Astrocyte (in vitro differentiated cells and primary cell): ENCODE measurements at regions not wholly inside any gene's neighbourhood (a gene's known extent, or its start where the extent isn't known, plus 50 kb on each side); places are given as distances from the start of the nearest gene placed in this dataset.
A peak's percentile ranks its signal among the peaks of the same experiment; 100 is the strongest.

Experiments used
- DNase-seq: peaks from one replicate; pipeline ENCODE4 v3.0.0-alpha.2; 2010; ENCODE audit warnings: low read depth
- FAIRE-seq: peaks from 2 replicates; lab custom pipeline; 2011; peaks lifted over from hg19 to GRCh38; lab: Jason Lieb, UNC
- H2AFZ ChIP-seq: 2 replicates; pipeline ENCODE4 v1.6.0; 2012; ENCODE audit warnings: low read depth, low read length, inconsistent platforms
- H3K27ac ChIP-seq: 2 replicates; pipeline ENCODE4 v1.5.1; 2011; ENCODE audit warnings: low read depth, low read length, inconsistent platforms
- H3K27me3 ChIP-seq: 2 replicates; pipeline ENCODE4 v1.6.0; 2011; ENCODE audit warnings: low read length, inconsistent platforms; ENCODE audit not compliant: insufficient read depth
- H3K36me3 ChIP-seq: 2 replicates; pipeline ENCODE4 v1.5.1; 2011; ENCODE audit warnings: low read length, inconsistent platforms; ENCODE audit not compliant: insufficient read depth
- H3K4me1 ChIP-seq: 2 replicates; pipeline ENCODE4 v1.5.1; 2011; ENCODE audit warnings: low read length, inconsistent platforms; ENCODE audit not compliant: insufficient read depth
- H3K4me2 ChIP-seq: 2 replicates; pipeline ENCODE4 v1.6.0; 2012; ENCODE audit warnings: low read length, inconsistent platforms
- H3K4me3 ChIP-seq: 2 replicates; pipeline ENCODE4 v1.5.1; 2011; ENCODE audit warnings: low read depth, mild to moderate bottlenecking, low read length, inconsistent platforms; ENCODE audit not compliant: insufficient read depth
- H3K79me2 ChIP-seq: 2 replicates; pipeline ENCODE4 v1.6.0; 2012; ENCODE audit warnings: mild to moderate bottlenecking, low read length, inconsistent platforms; ENCODE audit not compliant: insufficient read depth
- H3K9ac ChIP-seq: 2 replicates; pipeline ENCODE4 v1.6.0; 2012; ENCODE audit warnings: mild to moderate bottlenecking, low read length, inconsistent platforms
- H3K9me3 ChIP-seq: 2 replicates; pipeline ENCODE4 v1.5.1; 2012; ENCODE audit warnings: low read depth, mild to moderate bottlenecking, low read length, inconsistent platforms; ENCODE audit not compliant: insufficient read depth
- H4K20me1 ChIP-seq: 2 replicates; pipeline ENCODE4 v1.6.0; 2012; ENCODE audit warnings: low read length, inconsistent platforms; ENCODE audit not compliant: insufficient read depth
- H3K27ac Mint-ChIP-seq: one replicate; pipeline ENCODE4 v1.8.0; 2021; ENCODE audit warnings: mild to moderate bottlenecking, mixed read lengths; ENCODE audit not compliant: unreplicated experiment
- H3K27me3 Mint-ChIP-seq: one replicate; pipeline ENCODE4 v1.8.0; 2021; ENCODE audit warnings: low read depth, mixed read lengths; ENCODE audit not compliant: unreplicated experiment
- H3K36me3 Mint-ChIP-seq: one replicate; pipeline ENCODE4 v1.8.0; 2021; ENCODE audit warnings: low read depth, mixed read lengths; ENCODE audit not compliant: unreplicated experiment
- H3K4me1 Mint-ChIP-seq: one replicate; pipeline ENCODE4 v1.8.0; 2021; ENCODE audit warnings: low read depth, mixed read lengths; ENCODE audit not compliant: unreplicated experiment
- H3K4me3 Mint-ChIP-seq: one replicate; pipeline ENCODE4 v1.8.0; 2021; ENCODE audit warnings: mild to moderate bottlenecking, moderate library complexity, mixed read lengths; ENCODE audit not compliant: unreplicated experiment
- H3K9me3 Mint-ChIP-seq: one replicate; pipeline ENCODE4 v1.8.0; 2021; ENCODE audit warnings: mild to moderate bottlenecking, mixed read lengths; ENCODE audit not compliant: unreplicated experiment
- EZH2 ChIP-seq: IDR thresholded peaks from 2 replicates; pipeline ENCODE4 v1.6.1; 2012; ENCODE audit warnings: mild to moderate bottlenecking, low read length, inconsistent platforms; ENCODE audit not compliant: insufficient read depth
- TF ChIP-seq, protein P1 (sequence below): IDR thresholded peaks from 2 replicates; pipeline ENCODE4 v1.5.1; 2011; ENCODE audit warnings: low read depth, mild to moderate bottlenecking, inconsistent platforms, low read length, moderate library complexity; ENCODE audit not compliant: insufficient read depth

DNA sequence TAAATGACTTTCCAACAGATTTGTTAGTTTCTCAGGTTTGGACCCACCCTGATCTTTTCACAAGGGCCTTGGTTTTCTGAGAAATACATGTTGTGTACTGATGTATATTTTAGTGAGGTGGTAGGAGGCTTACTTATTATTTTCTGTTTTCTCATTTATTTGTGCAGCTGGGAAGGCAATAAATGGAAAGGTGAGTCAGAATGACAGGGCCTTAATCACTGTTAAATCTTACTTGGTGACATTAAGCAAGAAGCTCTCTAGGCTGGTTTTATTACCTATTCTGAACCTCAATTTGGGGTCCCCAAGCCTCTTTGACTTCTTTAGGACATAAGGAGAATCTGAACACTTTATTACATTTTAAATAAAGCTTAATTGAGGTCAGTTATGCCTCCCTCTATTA is 214.0 kb upstream of the DAB2 start:
- no peaks in the 10 kb centered on the region for H3K9me3 ChIP-seq
- no peak overlapping the region for H3K4me3 ChIP-seq
- no peak for FAIRE-seq
- Mint-ChIP-seq H3K27ac (no peak overlapping the region), H3K27me3 (no peaks in the 10 kb centered on the region), H3K36me3 (no peaks in the 10 kb centered on the region), H3K4me3 (no peak overlapping the region), H3K9me3 (no peaks in the 10 kb centered on the region), H3K4me1 (peaks cover 2% of the 10 kb centered on the region)
- H3K9ac ChIP-seq = no peak overlapping the region
- TF ChIP-seq, protein P1, sequence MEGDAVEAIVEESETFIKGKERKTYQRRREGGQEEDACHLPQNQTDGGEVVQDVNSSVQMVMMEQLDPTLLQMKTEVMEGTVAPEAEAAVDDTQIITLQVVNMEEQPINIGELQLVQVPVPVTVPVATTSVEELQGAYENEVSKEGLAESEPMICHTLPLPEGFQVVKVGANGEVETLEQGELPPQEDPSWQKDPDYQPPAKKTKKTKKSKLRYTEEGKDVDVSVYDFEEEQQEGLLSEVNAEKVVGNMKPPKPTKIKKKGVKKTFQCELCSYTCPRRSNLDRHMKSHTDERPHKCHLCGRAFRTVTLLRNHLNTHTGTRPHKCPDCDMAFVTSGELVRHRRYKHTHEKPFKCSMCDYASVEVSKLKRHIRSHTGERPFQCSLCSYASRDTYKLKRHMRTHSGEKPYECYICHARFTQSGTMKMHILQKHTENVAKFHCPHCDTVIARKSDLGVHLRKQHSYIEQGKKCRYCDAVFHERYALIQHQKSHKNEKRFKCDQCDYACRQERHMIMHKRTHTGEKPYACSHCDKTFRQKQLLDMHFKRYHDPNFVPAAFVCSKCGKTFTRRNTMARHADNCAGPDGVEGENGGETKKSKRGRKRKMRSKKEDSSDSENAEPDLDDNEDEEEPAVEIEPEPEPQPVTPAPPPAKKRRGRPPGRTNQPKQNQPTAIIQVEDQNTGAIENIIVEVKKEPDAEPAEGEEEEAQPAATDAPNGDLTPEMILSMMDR = no peak
- no peak for TF ChIP-seq EZH2
- H3K4me1 ChIP-seq = peaks cover 5% of the 10 kb centered on the region
- H2AFZ ChIP-seq = no peak overlapping the region
- H3K27me3 ChIP-seq = no peaks in the 10 kb centered on the region
- DNase-seq = no peak
- no peak overlapping the region for H3K27ac ChIP-seq
- no peaks in the 10 kb centered on the region for H3K36me3 ChIP-seq
- no peaks in the 10 kb centered on the region for H4K20me1 ChIP-seq
- no peaks in the 10 kb centered on the region for H3K79me2 ChIP-seq
- H3K4me2 ChIP-seq = no peak overlapping the region

DNA sequence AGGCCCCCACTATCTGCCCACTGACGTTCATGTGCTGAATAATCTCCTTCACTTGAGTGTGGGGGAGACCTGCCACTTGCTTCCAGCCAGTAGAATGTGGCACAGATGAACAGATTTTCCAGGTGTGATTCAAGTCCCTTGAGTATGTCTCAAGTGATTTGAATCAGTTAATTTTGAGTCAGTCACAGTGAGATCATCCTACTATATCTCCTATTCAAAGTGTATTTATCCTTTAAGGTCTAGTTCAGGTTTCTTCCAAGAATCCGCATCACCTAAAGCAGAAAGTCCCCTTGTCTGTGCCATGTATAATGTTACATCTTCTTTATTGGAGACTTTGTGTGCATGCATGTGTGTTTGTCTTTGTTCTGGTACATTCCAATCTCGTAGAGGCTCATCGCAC is 208.3 kb upstream of the DAB2 start:
- Mint-ChIP-seq H3K27me3 (peaks cover 4% of the 10 kb centered on the region), H3K27ac (no peak overlapping the region), H3K9me3 (no peaks in the 10 kb centered on the region), H3K4me3 (no peak overlapping the region), H3K4me1 (no peaks in the 10 kb centered on the region), H3K36me3 (no peaks in the 10 kb centered on the region)
- no peak for TF ChIP-seq EZH2
- TF ChIP-seq, protein P1 = no peak
- H2AFZ ChIP-seq = no peak overlapping the region
- H4K20me1 ChIP-seq = no peaks in the 10 kb centered on the region
- no peak overlapping the region for H3K4me2 ChIP-seq
- no peaks in the 10 kb centered on the region for H3K27me3 ChIP-seq
- FAIRE-seq (no peak), DNase-seq (no peak)
- no peaks in the 10 kb centered on the region for H3K79me2 ChIP-seq
- no peaks in the 10 kb centered on the region for H3K36me3 ChIP-seq
- no peak overlapping the region for H3K9ac ChIP-seq
- no peak overlapping the region for H3K4me3 ChIP-seq
- no peak overlapping the region for H3K27ac ChIP-seq
- no peaks in the 10 kb centered on the region for H3K4me1 ChIP-seq
- no peaks in the 10 kb centered on the region for H3K9me3 ChIP-seq

DNA sequence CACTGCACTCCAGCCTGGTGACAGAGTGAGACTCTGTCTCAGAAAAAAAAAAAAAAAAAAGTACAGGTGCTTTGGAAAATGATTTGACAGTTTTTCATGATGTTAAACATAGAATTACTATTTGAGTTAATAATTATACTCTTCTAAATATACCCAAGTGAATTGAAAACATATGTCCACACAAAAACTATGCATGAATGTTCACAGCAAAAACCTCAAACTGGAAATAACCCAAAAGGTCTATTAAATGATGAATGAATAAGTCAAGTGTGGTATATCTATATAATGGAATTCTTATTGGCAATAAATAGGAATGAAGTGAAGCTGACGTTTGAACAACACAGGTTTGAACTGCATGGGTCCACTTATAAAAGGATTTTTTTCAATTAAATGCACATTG is 207.2 kb upstream of the DAB2 start:
- H3K4me3 Mint-ChIP-seq = no peak overlapping the region
- Histone ChIP-seq H3K79me2 (no peaks in the 10 kb centered on the region), H2AFZ (no peak overlapping the region), H3K27me3 (no peaks in the 10 kb centered on the region), H4K20me1 (no peaks in the 10 kb centered on the region), H3K4me3 (no peak overlapping the region), H3K4me2 (no peak overlapping the region), H3K9ac (no peak overlapping the region), H3K9me3 (no peaks in the 10 kb centered on the region), H3K27ac (no peak overlapping the region), H3K4me1 (no peaks in the 10 kb centered on the region), H3K36me3 (no peaks in the 10 kb centered on the region)
- peak; percentile 6 for DNase-seq
- no peak for FAIRE-seq
- no peaks in the 10 kb centered on the region for H3K4me1 Mint-ChIP-seq
- H3K36me3 Mint-ChIP-seq = no peaks in the 10 kb centered on the region
- peaks cover 4% of the 10 kb centered on the region for H3K27me3 Mint-ChIP-seq
- TF ChIP-seq EZH2 = no peak
- TF ChIP-seq, protein P1 = no peak
- no peaks in the 10 kb centered on the region for H3K9me3 Mint-ChIP-seq
- no peak overlapping the region for H3K27ac Mint-ChIP-seq
